Mammary epithelial cell (primary cell): ENCODE measurements at regions not wholly inside any gene's neighbourhood (a gene's known extent, or its start where the extent isn't known, plus 50 kb on each side); places are given as distances from the start of the nearest gene placed in this dataset.

Experiments
- EZH2 ChIP-seq: IDR thresholded peaks from 2 replicates; pipeline ENCODE4 v1.6.1; 2012; ENCODE audit warnings: low read length, inconsistent platforms, borderline replicate concordance
- TF ChIP-seq, protein P1 (sequence below), 2 donors: IDR thresholded peaks in 1 of 2; conservative IDR thresholded peaks in 1 of 2; 2 replicates each; pipeline ENCODE4 v1.5.1; 2011 to 2012; ENCODE audit warnings: inconsistent platforms in 2 of 2, low read length in 2 of 2, mild to moderate bottlenecking in 2 of 2, control low read depth in 1 of 2, low read depth in 1 of 2; ENCODE audit not compliant: insufficient read depth in 1 of 2; ENCODE audit errors: extremely low read depth in 1 of 2

GRCh38 chr10:80909254-80909653 is 371.6 kb downstream of the SH2D4B start:
- TF ChIP-seq, protein P1, sequence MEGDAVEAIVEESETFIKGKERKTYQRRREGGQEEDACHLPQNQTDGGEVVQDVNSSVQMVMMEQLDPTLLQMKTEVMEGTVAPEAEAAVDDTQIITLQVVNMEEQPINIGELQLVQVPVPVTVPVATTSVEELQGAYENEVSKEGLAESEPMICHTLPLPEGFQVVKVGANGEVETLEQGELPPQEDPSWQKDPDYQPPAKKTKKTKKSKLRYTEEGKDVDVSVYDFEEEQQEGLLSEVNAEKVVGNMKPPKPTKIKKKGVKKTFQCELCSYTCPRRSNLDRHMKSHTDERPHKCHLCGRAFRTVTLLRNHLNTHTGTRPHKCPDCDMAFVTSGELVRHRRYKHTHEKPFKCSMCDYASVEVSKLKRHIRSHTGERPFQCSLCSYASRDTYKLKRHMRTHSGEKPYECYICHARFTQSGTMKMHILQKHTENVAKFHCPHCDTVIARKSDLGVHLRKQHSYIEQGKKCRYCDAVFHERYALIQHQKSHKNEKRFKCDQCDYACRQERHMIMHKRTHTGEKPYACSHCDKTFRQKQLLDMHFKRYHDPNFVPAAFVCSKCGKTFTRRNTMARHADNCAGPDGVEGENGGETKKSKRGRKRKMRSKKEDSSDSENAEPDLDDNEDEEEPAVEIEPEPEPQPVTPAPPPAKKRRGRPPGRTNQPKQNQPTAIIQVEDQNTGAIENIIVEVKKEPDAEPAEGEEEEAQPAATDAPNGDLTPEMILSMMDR (conservative IDR thresholded peaks at IDR 0.05 in 1 of 2, IDR thresholded peaks at IDR 0.05 in 1 of 2; ENCODE audit: extremely low read depth in 1 of 2, insufficient read depth in 1 of 2, low read depth in 1 of 2, low read length in 2 of 2): no peak
- TF ChIP-seq EZH2: no peak
